ENCODE measurements at regions not wholly inside any gene's neighbourhood (a gene's known extent, or its start where the extent isn't known, plus 50 kb on each side); places are given as distances from the start of the nearest gene placed in this dataset.
A peak's percentile ranks its signal among the peaks of the same experiment; 100 is the strongest.
"Not testable (repeated sequence)": the region's sequence is repeated elsewhere in the genome, so short reads cannot be mapped to it uniquely, and the experiment has no call there.

DNA sequence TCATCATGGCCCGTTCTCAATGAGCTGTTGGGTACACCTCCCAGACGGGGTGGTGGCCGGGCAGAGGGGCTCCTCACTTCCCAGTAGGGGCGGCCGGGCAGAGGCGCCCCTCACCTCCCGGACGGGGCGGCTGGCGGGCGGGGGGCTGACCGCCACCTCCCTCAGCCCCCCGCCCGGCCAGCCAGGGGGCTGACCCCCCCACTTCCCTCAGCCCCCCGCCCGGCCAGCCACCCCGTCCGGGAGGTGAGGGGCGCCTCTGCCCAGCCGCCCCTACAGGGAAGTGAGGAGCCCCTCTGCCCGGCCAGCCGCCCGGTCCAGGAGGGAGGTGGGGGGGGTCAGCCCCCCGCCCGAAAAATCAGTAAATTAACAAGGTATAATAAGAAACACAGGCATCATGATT lies 678.2 kb downstream of the PLOD2 start:
- H3K4me1 Mint-ChIP-seq, H3K27me3 Mint-ChIP-seq, H3K27ac Mint-ChIP-seq, H3K36me3 Mint-ChIP-seq, H3K9me3 Mint-ChIP-seq, H3K4me3 Mint-ChIP-seq: not testable (repeated sequence)
- peak; percentile 74 for ATAC-seq

DNA sequence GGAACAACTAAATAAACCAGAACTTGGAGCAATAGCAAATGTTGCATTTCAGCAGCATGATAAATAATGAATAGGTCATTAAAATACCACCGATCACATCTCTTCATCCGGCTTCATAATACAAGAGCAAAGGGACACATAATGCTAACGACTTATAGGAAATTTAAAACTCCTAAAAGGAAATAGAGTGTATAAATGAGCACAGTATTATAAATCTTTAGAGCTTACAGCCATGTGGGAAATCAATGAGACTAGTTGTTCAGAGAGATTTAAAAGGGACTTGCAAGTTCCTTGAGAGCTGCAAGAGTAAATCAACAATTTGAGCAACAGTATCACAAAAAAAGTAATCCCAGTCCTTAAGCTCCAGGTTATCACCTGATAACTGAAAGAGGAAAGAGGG lies 677.0 kb downstream of the PLOD2 start:
- no peaks in the 10 kb centered on the region for H3K4me1 Mint-ChIP-seq

DNA sequence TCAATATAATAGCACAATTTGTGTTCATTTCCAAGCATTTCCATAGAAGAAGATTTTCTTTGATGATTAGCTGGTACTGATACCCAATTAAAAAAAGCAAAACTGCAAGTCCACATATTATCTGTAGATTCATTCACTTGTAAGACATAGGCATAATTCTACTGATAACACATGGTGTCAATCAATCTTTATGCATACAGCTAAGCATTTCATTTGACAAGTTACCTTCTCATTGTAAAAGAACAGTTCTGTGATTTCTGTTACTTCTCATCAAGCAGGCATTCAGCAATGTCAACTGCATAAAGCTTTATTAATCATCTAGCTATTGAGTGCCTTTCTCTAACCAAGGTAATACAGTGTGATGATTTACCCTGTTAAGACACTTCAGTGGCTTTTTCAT lies 672.0 kb downstream of the PLOD2 start:
- H3K9me3 Mint-ChIP-seq, result no peaks in the 10 kb centered on the region
- H3K36me3 Mint-ChIP-seq, result no peaks in the 10 kb centered on the region
- no peak overlapping the region for H3K4me3 Mint-ChIP-seq
- no peak for ATAC-seq
- H3K27me3 Mint-ChIP-seq, result no peaks in the 10 kb centered on the region
- H3K27ac Mint-ChIP-seq, result no peak overlapping the region
- H3K4me1 Mint-ChIP-seq, result no peaks in the 10 kb centered on the region

More for the DNA sequence above, 677.0 kb downstream of the PLOD2 start:
- Mint-ChIP-seq H3K36me3 (no peaks in the 10 kb centered on the region), H3K4me3 (no peak overlapping the region), H3K27ac (no peak overlapping the region), H3K27me3 (no peaks in the 10 kb centered on the region), H3K9me3 (peaks cover 4% of the 10 kb centered on the region)
- no peak for ATAC-seq

DNA sequence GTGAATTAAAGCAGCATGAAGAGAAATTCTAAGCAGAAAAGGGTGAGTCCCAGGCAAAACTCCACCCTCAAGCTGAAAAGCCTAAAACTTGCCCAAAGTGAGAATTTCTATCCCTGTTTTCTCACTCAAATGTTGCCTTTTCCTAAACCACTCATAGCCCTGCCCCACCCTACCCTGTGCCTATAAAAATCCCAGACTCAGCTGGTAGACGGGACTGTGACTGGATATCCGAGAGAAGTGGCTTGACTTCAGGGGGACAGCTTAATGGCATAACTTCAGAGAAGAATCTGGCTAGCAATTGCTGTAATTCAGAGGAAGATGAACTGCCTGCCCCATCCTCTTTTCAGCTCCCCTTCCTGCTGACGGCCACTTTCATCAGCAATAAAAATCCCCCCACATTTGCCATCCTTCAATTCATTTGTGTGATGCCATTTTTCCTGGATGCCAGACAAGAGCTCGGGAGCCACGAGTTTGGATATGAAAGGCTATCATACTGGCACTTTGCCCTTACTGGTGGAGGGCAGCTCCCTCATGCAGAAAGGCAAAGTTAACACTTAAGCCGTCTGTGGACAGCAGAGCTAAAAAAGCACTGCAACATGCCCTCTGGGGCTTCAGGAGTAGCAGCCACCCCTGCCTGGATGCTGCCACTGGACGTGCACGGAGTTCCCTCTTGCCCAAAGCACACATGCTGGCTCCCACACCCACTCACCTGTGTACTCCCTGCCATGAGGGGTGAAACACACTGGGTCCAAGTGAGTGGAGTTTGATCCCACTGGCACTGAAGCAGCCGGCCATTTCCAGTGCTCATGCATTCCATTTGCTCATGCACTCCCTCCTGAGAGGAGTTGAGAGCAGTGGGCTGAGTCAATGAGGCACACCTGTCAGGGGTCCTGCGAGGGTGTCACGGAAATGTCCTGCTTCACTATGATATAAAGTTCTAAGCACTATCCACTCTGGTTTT lies 670.6 kb downstream of the PLOD2 start:
- no peaks in the 10 kb centered on the region for H3K36me3 Mint-ChIP-seq
- no peak for ATAC-seq
- H3K27ac Mint-ChIP-seq, result no peak overlapping the region
- no peaks in the 10 kb centered on the region for H3K4me1 Mint-ChIP-seq
- no peaks in the 10 kb centered on the region for H3K27me3 Mint-ChIP-seq
- H3K4me3 Mint-ChIP-seq, result no peak overlapping the region
- H3K9me3 Mint-ChIP-seq, result no peaks in the 10 kb centered on the region

DNA sequence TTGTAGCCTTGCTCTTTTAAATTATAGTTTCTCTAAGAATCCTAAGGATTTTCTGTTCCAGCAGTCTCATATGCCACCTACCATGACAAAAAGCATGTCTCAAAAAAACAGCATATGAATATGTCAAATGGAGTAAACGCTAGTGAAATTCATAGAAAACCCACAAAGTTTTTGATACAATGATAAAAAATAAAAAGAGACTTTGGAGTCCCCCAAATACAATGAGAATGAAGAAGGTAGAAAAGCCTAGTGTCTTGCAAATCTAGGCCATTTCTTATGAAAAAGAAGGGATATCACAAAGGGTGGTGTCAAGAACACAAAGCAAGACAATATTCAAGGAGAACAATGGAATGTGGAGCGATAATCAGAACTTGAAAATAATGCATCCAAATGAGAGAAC lies 668.5 kb downstream of the PLOD2 start:
- Mint-ChIP-seq H3K9me3 (no peaks in the 10 kb centered on the region), H3K36me3 (no peaks in the 10 kb centered on the region), H3K4me1 (no peaks in the 10 kb centered on the region), H3K27me3 (no peaks in the 10 kb centered on the region), H3K27ac (no peak overlapping the region), H3K4me3 (no peak overlapping the region)
- no peak for ATAC-seq

DNA sequence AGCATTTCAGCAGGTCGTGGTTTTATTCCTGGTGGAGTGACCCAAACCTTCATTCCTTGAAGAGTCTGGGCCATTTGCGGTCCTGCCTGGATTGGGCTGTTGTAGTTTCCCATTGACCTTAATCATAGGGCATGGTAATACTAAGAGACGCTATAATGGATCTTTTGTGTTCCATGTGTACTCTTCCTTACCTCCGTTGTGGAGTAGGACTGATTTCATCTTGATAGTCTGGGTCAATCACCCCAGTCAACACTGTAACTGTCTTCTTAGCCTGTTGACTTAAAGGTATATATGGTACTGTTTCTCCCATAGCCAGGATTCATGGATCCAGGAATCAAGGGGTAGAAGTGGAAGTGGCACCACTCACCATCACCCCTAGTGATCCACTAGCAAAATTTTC lies 643.6 kb downstream of the PLOD2 start:
- not testable (repeated sequence) for H3K27ac Mint-ChIP-seq, H3K9me3 Mint-ChIP-seq, H3K27me3 Mint-ChIP-seq, ATAC-seq, H3K4me3 Mint-ChIP-seq, H3K4me1 Mint-ChIP-seq, H3K36me3 Mint-ChIP-seq

DNA sequence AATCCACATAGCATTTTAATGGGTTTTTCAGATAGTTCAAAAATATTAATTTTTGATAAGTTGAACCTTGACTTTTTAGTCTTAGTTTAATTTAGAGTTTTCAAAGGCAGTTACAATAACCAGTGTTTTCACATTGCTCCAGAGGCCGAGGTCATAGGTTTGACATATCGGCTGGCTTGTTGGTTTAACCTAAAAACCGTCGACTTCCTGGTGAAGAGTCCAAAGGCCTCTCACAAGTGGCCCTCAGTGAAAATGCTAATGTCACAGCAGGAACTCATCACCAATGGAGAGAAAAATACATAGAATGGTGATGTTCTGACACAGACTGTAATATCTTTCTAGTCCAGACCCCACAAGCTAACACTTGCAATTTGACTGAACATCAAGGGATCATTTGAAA lies 642.3 kb downstream of the PLOD2 start:
- Mint-ChIP-seq H3K4me3 (no peak overlapping the region), H3K9me3 (peaks cover 2% of the 10 kb centered on the region), H3K4me1 (no peaks in the 10 kb centered on the region), H3K36me3 (no peaks in the 10 kb centered on the region), H3K27me3 (no peaks in the 10 kb centered on the region), H3K27ac (no peak overlapping the region)
- no peak for ATAC-seq

DNA sequence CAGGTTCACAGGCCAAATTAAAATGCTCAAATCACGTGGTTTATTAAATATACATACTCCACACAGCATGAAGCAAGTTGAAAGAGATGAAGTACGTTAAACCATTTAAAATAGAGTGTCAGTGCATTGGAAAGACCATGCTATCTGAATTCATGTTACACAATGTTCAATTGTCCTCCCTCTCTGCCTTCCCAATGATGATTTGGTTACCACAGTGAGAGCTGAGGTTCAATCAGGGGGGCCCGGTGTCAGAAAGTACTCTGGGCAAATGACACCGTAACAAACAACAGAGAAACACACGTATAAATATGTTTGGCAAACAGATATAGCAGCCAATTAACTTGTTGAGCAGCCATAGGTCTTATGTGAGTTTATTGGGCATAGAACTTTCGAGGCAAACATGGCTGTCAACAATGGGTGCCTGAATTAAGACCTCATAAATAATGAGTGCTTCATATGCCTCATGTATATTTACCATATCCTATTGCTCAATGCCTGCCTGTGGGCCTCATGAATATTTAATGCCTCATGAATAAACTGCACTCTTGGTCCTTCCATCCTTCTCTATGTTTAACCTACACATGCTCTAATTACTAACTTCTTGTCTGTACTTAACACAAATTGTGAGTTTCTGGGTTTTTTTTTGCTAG lies 641.5 kb downstream of the PLOD2 start:
- H3K27me3 Mint-ChIP-seq, result no peaks in the 10 kb centered on the region
- no peak overlapping the region for H3K27ac Mint-ChIP-seq
- ATAC-seq, result no peak
- no peaks in the 10 kb centered on the region for H3K4me1 Mint-ChIP-seq
- H3K9me3 Mint-ChIP-seq, result peaks cover 3% of the 10 kb centered on the region
- no peaks in the 10 kb centered on the region for H3K36me3 Mint-ChIP-seq
- H3K4me3 Mint-ChIP-seq, result no peak overlapping the region

DNA sequence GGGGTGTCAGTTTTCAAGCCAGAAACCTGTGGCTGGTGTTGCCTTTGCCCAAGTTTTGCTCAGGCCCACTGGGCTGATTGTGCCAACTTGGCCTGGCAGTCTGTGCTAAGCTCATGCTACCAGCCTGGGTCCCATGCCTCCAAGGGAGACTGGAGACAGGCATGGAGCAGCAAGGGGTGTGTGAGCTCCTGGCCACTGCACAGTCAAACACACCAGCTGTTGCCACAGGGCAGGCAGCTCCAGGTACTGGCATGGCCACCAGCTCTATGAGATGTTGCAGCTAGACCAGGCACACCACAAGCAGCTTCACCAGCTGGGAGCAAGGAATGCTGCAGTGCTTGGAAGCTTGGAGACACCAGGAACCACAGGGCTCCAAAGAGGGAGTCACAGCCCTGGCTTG lies 638.8 kb downstream of the PLOD2 start:
- no peaks in the 10 kb centered on the region for H3K4me1 Mint-ChIP-seq
- ATAC-seq, result peak; percentile 47
- no peak overlapping the region for H3K4me3 Mint-ChIP-seq
- no peaks in the 10 kb centered on the region for H3K27me3 Mint-ChIP-seq
- no peak overlapping the region for H3K27ac Mint-ChIP-seq
- no peaks in the 10 kb centered on the region for H3K36me3 Mint-ChIP-seq
- H3K9me3 Mint-ChIP-seq, result peaks cover 3% of the 10 kb centered on the region

DNA sequence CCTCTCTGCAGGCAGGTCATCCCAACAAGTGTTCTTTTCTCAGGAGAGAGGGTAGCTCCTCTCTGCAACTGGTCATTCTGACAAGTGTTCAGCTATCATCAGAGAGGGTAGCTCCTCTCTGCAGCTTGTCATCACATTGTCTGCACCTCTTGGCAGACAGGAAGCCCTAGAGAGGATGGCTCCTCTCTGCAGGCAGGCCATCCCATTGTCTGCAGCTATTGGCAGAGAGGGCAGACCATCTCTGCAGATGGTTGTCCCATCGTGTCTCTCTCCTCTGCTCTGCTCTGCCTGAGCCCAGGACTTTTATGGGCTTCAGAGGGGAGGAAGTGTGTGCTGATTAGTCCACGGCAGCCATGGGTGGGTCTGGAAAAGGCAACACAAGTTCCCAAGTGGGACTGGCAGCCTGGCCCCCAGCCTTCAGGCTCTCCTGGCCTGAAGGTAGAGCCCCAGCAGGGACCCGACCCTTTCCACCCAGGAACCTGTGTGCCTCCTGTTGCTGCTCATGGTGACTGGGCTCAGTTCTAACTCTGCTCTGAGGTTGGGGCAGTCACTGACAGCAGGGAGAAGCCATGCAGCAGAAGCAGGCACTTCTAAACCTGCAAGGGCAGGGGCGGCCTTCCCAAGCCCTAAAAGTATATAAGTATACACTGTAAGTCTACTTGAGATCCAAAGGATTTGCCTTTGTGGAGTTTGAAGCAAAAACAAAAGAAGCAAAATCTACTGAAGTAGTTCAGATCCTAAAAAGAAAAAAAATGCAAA lies 637.9 kb downstream of the PLOD2 start:
- peak; percentile 31 for ATAC-seq
- Mint-ChIP-seq H3K36me3 (no peaks in the 10 kb centered on the region), H3K4me3 (no peak overlapping the region), H3K27me3 (no peaks in the 10 kb centered on the region), H3K27ac (no peak overlapping the region), H3K4me1 (no peaks in the 10 kb centered on the region), H3K9me3 (peaks cover 3% of the 10 kb centered on the region)

DNA sequence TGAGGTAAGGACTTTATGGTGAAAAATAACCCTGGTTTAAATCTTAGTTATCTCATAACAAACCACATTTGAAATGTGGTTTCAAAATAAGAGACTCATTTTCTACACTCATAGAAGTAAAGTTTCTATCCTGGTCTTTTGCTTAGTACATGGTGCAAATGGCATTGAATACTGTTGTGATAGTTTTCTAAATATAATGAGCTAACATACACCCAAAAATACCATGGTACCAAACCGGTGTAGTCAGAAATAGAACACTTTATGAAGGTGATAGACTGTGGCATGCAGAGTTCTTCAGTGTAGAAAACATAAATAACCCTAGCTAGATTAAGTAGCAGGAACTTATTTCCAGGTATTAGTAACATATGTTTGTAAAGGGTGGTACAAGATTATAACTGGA lies 629.4 kb downstream of the PLOD2 start:
- Mint-ChIP-seq H3K27ac (no peak overlapping the region), H3K4me1 (no peaks in the 10 kb centered on the region), H3K36me3 (no peaks in the 10 kb centered on the region), H3K9me3 (no peaks in the 10 kb centered on the region), H3K4me3 (no peak overlapping the region), H3K27me3 (no peaks in the 10 kb centered on the region)
- no peak for ATAC-seq

DNA sequence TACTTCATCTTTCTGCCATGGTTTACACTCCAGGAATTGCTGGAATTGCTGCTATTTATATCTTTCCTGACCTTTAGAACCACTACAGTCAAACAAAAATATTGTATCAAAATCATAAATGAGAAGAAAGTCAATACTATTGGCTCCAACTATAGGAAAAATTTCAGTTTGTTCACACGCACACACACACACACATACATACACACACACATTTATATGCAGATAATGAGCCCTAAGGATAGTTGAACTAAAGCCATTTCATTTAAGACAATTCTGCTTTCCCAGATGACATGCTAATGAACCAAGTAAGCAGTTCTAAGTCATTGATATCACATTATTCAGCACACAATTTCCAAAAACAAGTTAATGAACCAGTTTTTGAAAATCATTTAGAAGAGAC lies 627.3 kb downstream of the PLOD2 start:
- Mint-ChIP-seq H3K27me3 (no peaks in the 10 kb centered on the region), H3K9me3 (no peaks in the 10 kb centered on the region), H3K4me3 (no peak overlapping the region), H3K4me1 (no peaks in the 10 kb centered on the region), H3K36me3 (no peaks in the 10 kb centered on the region), H3K27ac (no peak overlapping the region)
- no peak for ATAC-seq

DNA sequence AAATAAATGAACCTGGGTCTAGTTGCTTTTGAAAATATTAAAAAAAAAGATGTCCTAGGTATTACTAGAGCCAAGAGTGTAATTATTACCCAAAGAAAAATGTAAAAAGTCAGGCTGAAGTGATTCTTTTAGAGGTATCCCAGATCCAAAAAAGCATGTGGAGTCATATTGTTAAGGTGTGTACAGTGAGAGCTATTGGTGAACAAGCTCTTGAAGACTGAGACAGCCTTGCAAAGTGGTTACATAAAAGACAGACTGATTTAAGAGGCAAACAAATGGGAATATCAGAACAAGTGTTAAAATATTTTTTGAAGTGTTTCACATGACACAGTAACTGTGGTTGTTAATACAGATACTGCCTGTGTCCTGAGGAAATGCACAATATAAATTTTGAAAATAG lies 624.5 kb downstream of the PLOD2 start:
- no peak for ATAC-seq
- H3K4me1 Mint-ChIP-seq, result no peaks in the 10 kb centered on the region
- H3K27me3 Mint-ChIP-seq, result no peaks in the 10 kb centered on the region
- H3K9me3 Mint-ChIP-seq, result no peaks in the 10 kb centered on the region
- no peaks in the 10 kb centered on the region for H3K36me3 Mint-ChIP-seq
- no peak overlapping the region for H3K4me3 Mint-ChIP-seq
- no peak overlapping the region for H3K27ac Mint-ChIP-seq

DNA sequence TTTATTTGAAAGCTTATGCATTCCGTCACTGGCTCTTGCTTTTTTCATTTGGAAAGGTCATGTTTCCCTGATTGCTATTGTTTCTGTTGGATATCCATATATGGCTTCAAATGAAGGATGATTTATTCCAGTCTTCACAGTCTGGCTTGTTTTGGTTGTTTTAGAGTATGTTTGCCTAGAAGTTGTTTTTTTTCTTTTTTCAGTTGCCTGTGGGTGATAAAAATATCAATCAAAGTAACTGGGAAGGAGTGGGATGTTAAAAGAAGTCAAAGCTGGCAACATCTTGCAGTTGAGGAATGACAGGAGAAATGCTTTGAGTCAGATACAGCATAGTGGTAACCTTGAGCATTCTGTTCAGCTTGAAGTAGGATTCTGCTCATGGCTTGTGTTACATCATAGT lies 610.5 kb downstream of the PLOD2 start:
- no peak for ATAC-seq
- no peaks in the 10 kb centered on the region for H3K36me3 Mint-ChIP-seq
- H3K9me3 Mint-ChIP-seq, result peaks cover 11% of the 10 kb centered on the region
- no peak overlapping the region for H3K4me3 Mint-ChIP-seq
- H3K27me3 Mint-ChIP-seq, result no peaks in the 10 kb centered on the region
- H3K4me1 Mint-ChIP-seq, result no peaks in the 10 kb centered on the region
- no peak overlapping the region for H3K27ac Mint-ChIP-seq

DNA sequence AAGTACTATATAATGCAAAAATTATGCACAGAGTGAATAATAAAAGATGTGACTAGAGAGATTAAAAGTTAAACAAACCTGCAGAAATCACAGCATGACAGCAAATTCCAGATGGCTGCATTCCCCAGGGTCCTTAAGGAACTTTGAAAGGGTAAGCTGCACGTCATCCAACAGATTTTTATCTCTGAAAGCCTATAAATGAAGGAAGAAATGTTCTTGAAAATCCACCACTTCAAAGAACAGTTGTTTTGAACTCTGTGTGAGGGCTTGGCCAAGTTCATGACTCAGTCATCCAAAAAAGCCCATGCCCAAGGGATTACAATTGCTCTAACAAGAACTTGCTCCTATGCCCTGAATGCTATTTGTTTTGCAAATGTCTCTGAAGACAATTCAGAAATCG lies 603.6 kb downstream of the PLOD2 start:
- H3K27me3 Mint-ChIP-seq, result no peaks in the 10 kb centered on the region
- H3K27ac Mint-ChIP-seq, result no peak overlapping the region
- H3K4me3 Mint-ChIP-seq, result no peak overlapping the region
- no peak for ATAC-seq
- no peaks in the 10 kb centered on the region for H3K36me3 Mint-ChIP-seq
- peaks cover 19% of the 10 kb centered on the region for H3K9me3 Mint-ChIP-seq
- no peaks in the 10 kb centered on the region for H3K4me1 Mint-ChIP-seq

Measured in stimulated activated memory B cell treated with anti-CD40 and anti-IgM and Interleukin-4, amounts not matched to agents 10 μg/mL and 1 μg/mL and 100 μg/mL, for 72 hours (primary cell).